CD14-positive monocyte (primary cell): ENCODE measurements at regions not wholly inside any gene's neighbourhood (a gene's known extent, or its start where the extent isn't known, plus 50 kb on each side); places are given as distances from the start of the nearest gene placed in this dataset.

Source experiments
- DNase-seq, 3 donors: peaks; one replicate each; pipeline ENCODE4 v3.0.0-alpha.2; 2011 to 2022
- H2AFZ ChIP-seq: 2 replicates; pipeline ENCODE4 v1.6.0; 2012; ENCODE audit warnings: mild to moderate bottlenecking, low read depth, low read length, inconsistent platforms; ENCODE audit not compliant: insufficient read depth, poor library complexity, severe bottlenecking
- H3K27ac ChIP-seq, 2 donors: 1 replicate in 1 of 2; 2 replicates in 1 of 2; pipeline ENCODE4 v1.5.1; 2012 to 2013; ENCODE audit warnings: low read length in 2 of 2, control low read depth in 1 of 2, inconsistent platforms in 1 of 2, low read depth in 1 of 2, mild to moderate bottlenecking in 1 of 2
- H3K27me3 ChIP-seq, 2 donors: one replicate each; pipeline versions ENCODE4 v1.6.0 to v1.6.1; 2011 to 2013; ENCODE audit warnings: low read length in 2 of 2; ENCODE audit not compliant: control insufficient read depth in 2 of 2, insufficient read depth in 2 of 2
- H3K36me3 ChIP-seq, 2 donors: replicated peaks in 1 of 2; 1 replicate in 1 of 2; 2 replicates in 1 of 2; pipeline versions ENCODE4 v1.5.1 to v1.6.1; 2012 to 2013; ENCODE audit warnings: low read length in 2 of 2, control low read depth in 1 of 2, inconsistent platforms in 1 of 2, mild to moderate bottlenecking in 1 of 2; ENCODE audit not compliant: insufficient read depth in 2 of 2, control insufficient read depth in 1 of 2
- H3K4me1 ChIP-seq, 2 donors: 1 replicate in 1 of 2; 2 replicates in 1 of 2; pipeline versions ENCODE4 v1.5.1 to v1.6.1; 2012 to 2013; ENCODE audit warnings: low read length in 2 of 2, control low read depth in 1 of 2, inconsistent platforms in 1 of 2, mild to moderate bottlenecking in 1 of 2, moderate library complexity in 1 of 2; ENCODE audit not compliant: insufficient read depth in 2 of 2, control insufficient read depth in 1 of 2
- H3K4me2 ChIP-seq: replicated peaks from 2 replicates; pipeline ENCODE3; 2012; ENCODE audit warnings: low read length, moderate library complexity, mild to moderate bottlenecking; ENCODE audit not compliant: poor library complexity, severe bottlenecking; ENCODE audit errors: extremely low read depth
- H3K4me3 ChIP-seq, 3 experiments: fragments of 200-600 bp in 1 of 3; sonication (generic) in 1 of 3; replicated peaks in 1 of 3; 1 replicate in 2 of 3; 2 replicates in 1 of 3; pipeline ENCODE4 v1.5.1; 2011 to 2013; ENCODE audit warnings: low read length in 3 of 3, mild to moderate bottlenecking in 3 of 3, control low read depth in 2 of 3, low read depth in 2 of 3, inconsistent platforms in 1 of 3, moderate library complexity in 1 of 3
- H3K79me2 ChIP-seq: 2 replicates; pipeline ENCODE4 v1.6.0; 2012; ENCODE audit warnings: mild to moderate bottlenecking, control low read depth, inconsistent platforms, low read length, moderate library complexity; ENCODE audit not compliant: insufficient read depth
- H3K9ac ChIP-seq: 2 replicates; pipeline ENCODE4 v1.6.0; 2017; ENCODE audit warnings: low read length, mild to moderate bottlenecking; ENCODE audit not compliant: insufficient read depth, poor library complexity, severe bottlenecking
- H3K9me3 ChIP-seq, 2 donors: replicated peaks in 1 of 2; 1 replicate in 1 of 2; 2 replicates in 1 of 2; pipeline versions ENCODE4 v1.5.1 to v1.6.1; 2012 to 2013; ENCODE audit warnings: low read length in 2 of 2, control low read depth in 1 of 2; ENCODE audit not compliant: control insufficient read depth in 1 of 2, insufficient read depth in 1 of 2
- H4K20me1 ChIP-seq: 2 replicates; pipeline ENCODE4 v1.6.0; 2012; ENCODE audit warnings: mild to moderate bottlenecking, low read length, control low read depth, moderate library complexity; ENCODE audit not compliant: insufficient read depth
- H3K27ac Mint-ChIP-seq, 7 donors: one replicate each; pipeline ENCODE4 v1.8.0; 2020; ENCODE audit warnings: mild to moderate bottlenecking in 7 of 7, mixed read lengths in 7 of 7, moderate library complexity in 6 of 7, inconsistent platforms in 2 of 7
- H3K27me3 Mint-ChIP-seq, 3 donors: one replicate each; pipeline ENCODE4 v1.8.0; 2021 to 2022; ENCODE audit warnings: low read depth in 3 of 3, mild to moderate bottlenecking in 3 of 3, mixed read lengths in 3 of 3, moderate library complexity in 3 of 3, inconsistent platforms in 1 of 3
- H3K36me3 Mint-ChIP-seq, 2 donors: one replicate each; pipeline ENCODE4 v1.8.0; 2020; ENCODE audit warnings: mixed read lengths in 2 of 2, inconsistent platforms in 1 of 2, mild to moderate bottlenecking in 1 of 2
- H3K4me1 Mint-ChIP-seq: one replicate; pipeline ENCODE4 v1.8.0; 2020; ENCODE audit warnings: mild to moderate bottlenecking, mixed read lengths
- H3K4me3 Mint-ChIP-seq, 2 donors: one replicate each; pipeline ENCODE4 v1.8.0; 2020; ENCODE audit warnings: mild to moderate bottlenecking in 2 of 2, mixed read lengths in 2 of 2, moderate library complexity in 1 of 2
- H3K9me3 Mint-ChIP-seq, 7 donors: one replicate each; pipeline ENCODE4 v1.8.0; 2020 to 2022; ENCODE audit warnings: mixed read lengths in 7 of 7, mild to moderate bottlenecking in 6 of 7, moderate library complexity in 6 of 7, inconsistent platforms in 2 of 7
- CTCF ChIP-seq: fragments of 200-600 bp; IDR thresholded peaks from one replicate; pipeline ENCODE4 v1.8.0; 2022; ENCODE audit warnings: antibody characterized with exemption, mild to moderate bottlenecking
- WGBS: methylation state at CpG from one replicate; pipeline ENCODE4 v1.1.5; 2013; ENCODE audit warnings: missing lambda C conversion rate; ENCODE audit not compliant: insufficient coverage; 5-methylcytosine and 5-hydroxymethylcytosine counted together
- intact Hi-C, 2 donors: fragments of 100-400 bp; cut with micrococcal nuclease; formaldehyde crosslinking; loops; one replicate each; pipeline versions ENCODE4 v1.15.0 to v1.15.1; 2023

- Histone ChIP-seq H3K4me3 (no peak overlapping the region), H3K27ac (no peak overlapping the region), H2AFZ (no peak overlapping the region), H3K27me3 (no peaks in the 10 kb centered on the region), H3K4me2 (no peak overlapping the region), H3K36me3 (no peaks in the 10 kb centered on the region), H4K20me1 (no peaks in the 10 kb centered on the region), H3K4me1 (no peaks in the 10 kb centered on the region), H3K9ac (no peak overlapping the region), H3K79me2 (no peaks in the 10 kb centered on the region), H3K9me3 (no peaks in the 10 kb centered on the region)
- no peak for DNase-seq
- no peaks in the 10 kb centered on the region for H3K36me3 Mint-ChIP-seq
- no peak overlapping the region for H3K27ac Mint-ChIP-seq
- WGBS = no CpG with 5 or more reads among the region's 1 CpG
- peaks cover 0 to 3% (median 0%) of the 10 kb centered on the region in 3 donors for H3K27me3 Mint-ChIP-seq
- no peaks in the 10 kb centered on the region for H3K4me1 Mint-ChIP-seq
- intact Hi-C loops = no loop called here
- peaks cover 0 to 6% (median 3%) of the 10 kb centered on the region in 7 donors for H3K9me3 Mint-ChIP-seq
- TF ChIP-seq CTCF = no peak
- H3K4me3 Mint-ChIP-seq = no peak overlapping the region
Observed at GRCh38 chr1:219365451-219365850, 191.8 kb downstream of the LYPLAL1 start.

- TF ChIP-seq CTCF = no peak
- no peaks in the 10 kb centered on the region for H3K36me3 Mint-ChIP-seq
- no peaks in the 10 kb centered on the region for H4K20me1 ChIP-seq
- H3K4me3 ChIP-seq = no peak overlapping the region
- H3K9me3 ChIP-seq = no peaks in the 10 kb centered on the region
- no peak overlapping the region for H3K4me2 ChIP-seq
- no peak overlapping the region for H2AFZ ChIP-seq
- no peak overlapping the region for H3K4me3 Mint-ChIP-seq
- peaks cover 0 to 3% (median 0%) of the 10 kb centered on the region in 3 donors for H3K27me3 Mint-ChIP-seq
- no peaks in the 10 kb centered on the region for H3K4me1 Mint-ChIP-seq
- H3K27me3 ChIP-seq = no peaks in the 10 kb centered on the region
- H3K9me3 Mint-ChIP-seq = peaks cover 0 to 6% (median 3%) of the 10 kb centered on the region in 7 donors
- no peak overlapping the region for H3K9ac ChIP-seq
- no peak for DNase-seq
- no peaks in the 10 kb centered on the region for H3K79me2 ChIP-seq
- no peaks in the 10 kb centered on the region for H3K36me3 ChIP-seq
- no peak overlapping the region for H3K27ac ChIP-seq
- intact Hi-C loops = no loop called here
- H3K4me1 ChIP-seq = no peaks in the 10 kb centered on the region
- no CpG with 5 or more reads among the region's 3 CpGs for WGBS
- H3K27ac Mint-ChIP-seq = no peak overlapping the region
Observed at GRCh38 chr1:219362702-219363101, 189.0 kb downstream of the LYPLAL1 start.
